ENCODE measurements at regions not wholly inside any gene's neighbourhood (a gene's known extent, or its start where the extent isn't known, plus 50 kb on each side); places are given as distances from the start of the nearest gene placed in this dataset.

DNA sequence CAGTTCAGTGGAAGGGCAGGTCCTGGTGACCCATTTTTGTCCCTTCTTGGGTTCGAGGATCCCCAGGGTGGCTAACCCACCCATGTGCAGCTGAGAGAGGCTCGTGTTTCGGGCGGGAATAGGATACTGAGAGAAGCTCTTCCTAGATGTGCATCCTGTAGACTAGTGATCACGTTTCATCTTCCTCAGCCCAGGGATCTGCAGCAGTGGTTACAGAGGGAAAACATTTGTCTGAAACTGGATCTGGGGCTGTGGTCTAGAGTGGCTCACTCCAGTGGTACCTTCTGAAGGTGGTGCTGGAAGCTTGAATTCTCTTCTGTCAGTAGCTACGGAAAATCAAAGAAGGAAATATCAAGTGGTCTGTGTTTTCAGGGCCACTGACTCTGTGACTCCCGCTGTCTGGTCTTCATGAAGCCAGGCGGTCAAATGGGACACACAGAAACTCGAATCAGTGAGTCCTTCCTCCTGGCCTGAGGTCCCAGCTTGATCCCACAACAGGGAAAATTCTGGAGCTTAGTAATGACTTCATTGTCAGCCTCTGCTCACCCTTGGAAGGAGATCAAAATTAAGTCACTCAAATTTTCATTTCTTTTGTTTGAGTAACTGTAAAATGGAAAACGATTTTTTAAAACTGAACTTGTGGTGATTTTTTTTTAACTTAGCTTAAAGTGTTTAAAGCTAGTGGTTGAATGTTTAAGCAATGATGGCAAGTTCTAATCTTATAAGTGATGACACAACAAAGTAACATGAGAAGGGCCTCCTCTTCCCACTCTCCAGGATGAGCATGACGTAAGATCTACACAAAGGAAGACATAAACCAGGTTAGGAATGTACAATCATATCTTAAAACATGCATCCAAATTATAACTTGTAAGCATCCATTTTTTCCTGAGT lies 469.3 kb upstream of the KLF6 start:
- H2AFZ ChIP-seq (ENCODE audit: low read depth, low read length), result no peak overlapping the region
- intact Hi-C loops (cut with micrococcal nuclease), result no loop called here
- ChIA-PET POLR2A (no interaction called here), CTCF (no interaction called here)
- no TSS peak for BruUV-seq (replicated peaks)
- H3K36me3 ChIP-seq (ENCODE audit: control insufficient read depth in 2 of 2, extremely low read depth in 1 of 2, insufficient read depth in 2 of 2, low read length in 2 of 2), result no peaks in the 10 kb centered on the region
- H3K4me2 ChIP-seq (ENCODE audit: insufficient read depth, low read length), result no peak overlapping the region
- no peaks in the 10 kb centered on the region for H3K9me3 ChIP-seq (replicated peaks; ENCODE audit: control insufficient read depth, insufficient read depth, low read length)
- no peaks in the 10 kb centered on the region for H3K9me1 ChIP-seq (replicated peaks; ENCODE audit: control insufficient read depth, extremely low read depth, insufficient read depth, low read length)
- H3K27ac ChIP-seq (ENCODE audit: insufficient read depth, low read depth, low read length), result no peak overlapping the region
- no peaks in the 10 kb centered on the region for H3K4me1 ChIP-seq (ENCODE audit: control insufficient read depth, extremely low read depth, insufficient read depth, low read length)
- DNase-seq (ENCODE audit: low read depth, low spot score) (no peak), FAIRE-seq (no peak)
- dilution Hi-C loops (cut with MboI; ENCODE audit: extremely low pct_ligation_motif_present, low sequenced_read_pairs), result no loop called here
- H3K79me2 ChIP-seq (ENCODE audit: control insufficient read depth, insufficient read depth, low read length), result no peaks in the 10 kb centered on the region
- no peaks in the 10 kb centered on the region for H4K20me1 ChIP-seq (replicated peaks; ENCODE audit: control insufficient read depth, extremely low read depth, insufficient read depth, low read length)
- H3K27me3 ChIP-seq (ENCODE audit: control insufficient read depth in 2 of 2, insufficient read depth in 2 of 2, low read length in 2 of 2), result no peaks in the 10 kb centered on the region
- no peak overlapping the region for H3K4me3 ChIP-seq (replicated peaks in 1 of 3; ENCODE audit: insufficient read depth in 1 of 3, low read depth in 1 of 3, low read length in 3 of 3)
- TF ChIP-seq JUN (IDR thresholded peaks at IDR 0.05; ENCODE audit: borderline replicate concordance, insufficient read depth, insufficient read length, low read depth), result no peak
- TF ChIP-seq POLR2AphosphoS5 (IDR thresholded peaks at IDR 0.05; ENCODE audit: insufficient read depth, low read depth, low read length), result no peak
- TF ChIP-seq MYC (IDR thresholded peaks at IDR 0.05; ENCODE audit: low read depth, low read length), result no peak
- TF ChIP-seq GATA2 (IDR thresholded peaks at IDR 0.05; ENCODE audit: insufficient read depth, insufficient read length, low read depth, low read length), result no peak
- TF ChIP-seq, protein P1, sequence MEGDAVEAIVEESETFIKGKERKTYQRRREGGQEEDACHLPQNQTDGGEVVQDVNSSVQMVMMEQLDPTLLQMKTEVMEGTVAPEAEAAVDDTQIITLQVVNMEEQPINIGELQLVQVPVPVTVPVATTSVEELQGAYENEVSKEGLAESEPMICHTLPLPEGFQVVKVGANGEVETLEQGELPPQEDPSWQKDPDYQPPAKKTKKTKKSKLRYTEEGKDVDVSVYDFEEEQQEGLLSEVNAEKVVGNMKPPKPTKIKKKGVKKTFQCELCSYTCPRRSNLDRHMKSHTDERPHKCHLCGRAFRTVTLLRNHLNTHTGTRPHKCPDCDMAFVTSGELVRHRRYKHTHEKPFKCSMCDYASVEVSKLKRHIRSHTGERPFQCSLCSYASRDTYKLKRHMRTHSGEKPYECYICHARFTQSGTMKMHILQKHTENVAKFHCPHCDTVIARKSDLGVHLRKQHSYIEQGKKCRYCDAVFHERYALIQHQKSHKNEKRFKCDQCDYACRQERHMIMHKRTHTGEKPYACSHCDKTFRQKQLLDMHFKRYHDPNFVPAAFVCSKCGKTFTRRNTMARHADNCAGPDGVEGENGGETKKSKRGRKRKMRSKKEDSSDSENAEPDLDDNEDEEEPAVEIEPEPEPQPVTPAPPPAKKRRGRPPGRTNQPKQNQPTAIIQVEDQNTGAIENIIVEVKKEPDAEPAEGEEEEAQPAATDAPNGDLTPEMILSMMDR (IDR thresholded peaks at IDR 0.05; ENCODE audit: extremely low read depth in 1 of 2, insufficient read depth in 1 of 2, low read depth in 1 of 2, low read length in 2 of 2), result no peak
- H3K9ac ChIP-seq (replicated peaks; ENCODE audit: extremely low read depth, insufficient read depth, low read length), result no peak overlapping the region
